GM21423 (cell line): ENCODE measurements at regions not wholly inside any gene's neighbourhood (a gene's known extent, or its start where the extent isn't known, plus 50 kb on each side); places are given as distances from the start of the nearest gene placed in this dataset.
"Not testable (repeated sequence)": the region's sequence is repeated elsewhere in the genome, so short reads cannot be mapped to it uniquely, and the experiment has no call there.

Experiments
- ATAC-seq: cut with Tn5 transposase; IDR thresholded peaks from one replicate; pipeline ENCODE4 v1.9.1; 2021; ENCODE audit warnings: mild to moderate bottlenecking, moderate library complexity; ENCODE audit not compliant: unreplicated experiment

DNA sequence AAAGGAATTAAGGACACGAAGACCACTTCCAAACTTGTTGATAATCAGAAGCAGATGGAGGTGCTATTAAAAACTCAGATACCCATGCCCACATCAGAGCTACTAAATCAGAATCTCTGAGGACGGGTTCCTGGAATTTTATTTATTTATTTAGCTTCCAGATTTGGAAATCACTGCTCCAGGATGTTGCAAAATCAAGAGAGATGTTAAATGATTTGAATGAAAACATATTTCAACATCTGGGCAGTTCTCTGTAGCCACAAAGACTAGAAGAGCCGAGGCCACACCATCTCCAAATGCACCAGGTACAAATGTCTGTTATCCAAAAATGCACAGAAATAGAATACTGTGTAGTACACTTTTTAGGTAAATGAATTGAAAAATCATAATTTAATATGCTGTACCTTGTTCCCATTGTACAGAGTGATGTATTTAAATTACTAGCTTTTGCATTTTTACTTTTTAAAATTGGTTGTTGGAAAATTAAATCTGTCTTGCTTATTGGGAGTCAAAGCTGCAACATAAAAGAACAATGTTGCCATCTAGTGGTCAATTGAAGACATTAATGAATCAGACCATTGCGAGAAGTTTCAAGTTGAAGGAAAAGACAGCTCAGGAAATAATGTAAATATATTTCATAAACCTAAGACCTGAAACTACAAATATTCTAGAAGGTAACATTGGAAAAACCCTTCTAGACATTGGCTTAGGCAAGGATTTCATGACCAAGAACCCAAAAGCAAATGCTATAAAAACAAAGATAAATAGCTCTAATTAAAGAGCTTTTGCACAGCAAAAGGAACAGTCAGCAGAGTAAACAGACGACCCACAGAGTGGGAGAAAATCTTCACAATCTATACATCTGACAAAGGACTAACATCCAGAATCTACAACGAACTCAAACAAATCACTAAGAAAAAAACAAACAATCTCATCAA, 151.3 kb upstream of the TTC29 start:
- ATAC-seq = peak; percentile 53

DNA sequence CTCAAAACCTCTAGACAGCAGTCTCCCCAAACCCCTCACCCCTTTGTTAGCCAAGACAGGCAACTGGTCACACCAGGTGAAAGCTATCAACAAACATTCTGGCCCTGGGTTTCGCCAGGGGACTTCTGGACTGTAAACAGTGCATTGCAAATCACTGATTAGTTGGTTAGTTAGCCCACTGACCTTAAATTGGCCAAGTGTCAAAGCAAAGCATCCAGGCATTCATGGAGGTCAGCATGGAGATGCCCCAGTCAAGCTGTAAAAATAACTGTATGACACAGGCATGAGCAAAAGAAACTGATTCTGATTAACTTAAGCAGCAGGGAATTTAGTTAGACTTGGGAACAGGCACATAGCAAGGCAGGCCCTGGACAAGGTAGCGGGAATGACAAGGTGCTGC, 156.0 kb upstream of the TTC29 start:
- ATAC-seq = no peak

DNA sequence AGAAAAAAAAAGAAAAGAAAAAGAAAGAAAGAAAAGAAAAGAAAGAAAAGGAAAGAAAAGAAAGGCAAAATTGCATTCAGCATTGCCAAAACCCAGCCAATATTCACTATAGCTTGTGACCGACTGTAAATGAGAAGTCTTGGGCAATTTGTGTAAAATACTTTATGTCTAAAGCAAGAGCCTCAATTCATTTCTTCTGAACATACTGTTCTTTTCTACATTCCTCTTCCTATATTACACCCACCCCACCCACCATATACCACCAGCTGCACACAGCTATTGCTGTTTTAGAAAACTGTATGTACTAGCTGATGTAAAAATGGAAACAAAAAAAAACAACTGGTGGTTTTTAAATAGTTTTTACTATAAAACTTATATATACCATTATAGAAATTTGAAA, 156.9 kb upstream of the TTC29 start:
- no peak for ATAC-seq

GRCh38 chr4:147103403-147103946, 157.8 kb upstream of the TTC29 start:
- ATAC-seq = no peak

DNA sequence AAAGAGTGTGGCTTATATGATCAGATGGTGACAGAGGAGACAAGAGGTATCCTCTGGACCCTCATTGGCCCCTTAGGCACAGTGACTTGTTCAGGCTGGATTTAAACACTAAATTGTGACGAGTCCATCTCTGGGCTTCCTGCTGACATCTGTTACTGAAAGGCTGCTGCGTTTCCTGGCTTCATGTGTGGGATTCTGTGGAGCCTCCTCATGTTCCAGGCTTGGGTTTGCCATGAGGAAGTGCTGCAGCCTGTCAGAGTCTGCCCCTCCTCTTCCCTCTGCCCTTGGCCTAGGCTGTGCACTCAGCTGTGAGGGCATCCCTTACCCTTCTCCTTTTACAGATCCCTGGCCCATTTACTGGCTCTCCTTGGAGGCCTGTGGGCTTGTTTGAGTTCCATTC, 159.1 kb upstream of the TTC29 start:
- no peak for ATAC-seq

DNA sequence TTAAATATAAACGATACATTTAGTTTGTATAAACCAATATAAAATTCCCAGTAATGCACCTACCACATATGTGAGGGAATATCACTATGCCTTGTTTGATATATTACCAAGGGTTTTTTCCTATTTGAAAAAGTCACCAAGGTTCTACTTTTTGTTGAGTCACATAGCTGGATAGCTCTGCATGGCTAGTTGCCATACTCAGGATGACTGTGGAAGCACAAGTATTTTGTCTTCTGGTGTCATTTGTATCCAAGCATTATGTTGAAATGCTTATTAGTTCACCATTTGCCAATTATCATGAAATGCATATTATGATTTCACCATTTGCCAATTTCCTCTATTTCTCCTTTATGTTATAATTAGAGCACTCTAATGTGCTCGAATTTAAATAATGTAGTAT, 162.7 kb upstream of the TTC29 start:
- no peak for ATAC-seq

DNA sequence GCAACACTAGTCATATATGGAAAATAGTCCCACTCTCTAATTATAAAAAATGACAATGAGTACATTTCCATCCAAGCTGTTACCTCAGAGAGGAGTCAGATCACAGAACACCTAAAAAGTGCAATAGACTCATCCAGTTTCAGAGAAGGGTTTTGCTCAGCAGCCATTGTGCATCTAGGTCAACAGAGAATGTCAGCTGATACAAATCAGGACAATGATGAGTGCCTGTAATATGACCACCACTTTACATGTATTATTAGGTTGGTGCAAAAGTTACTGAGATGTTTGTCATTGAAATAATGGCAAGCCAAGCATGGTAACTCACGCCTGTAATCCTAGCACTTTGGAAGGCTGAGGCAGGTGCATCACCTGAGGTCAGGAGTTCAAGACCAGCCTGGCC, 164.1 kb upstream of the TTC29 start:
- ATAC-seq = no peak

- no peak for ATAC-seq
Measured at GRCh38 chr4:147110473-147111367, 165.1 kb upstream of the TTC29 start.

DNA sequence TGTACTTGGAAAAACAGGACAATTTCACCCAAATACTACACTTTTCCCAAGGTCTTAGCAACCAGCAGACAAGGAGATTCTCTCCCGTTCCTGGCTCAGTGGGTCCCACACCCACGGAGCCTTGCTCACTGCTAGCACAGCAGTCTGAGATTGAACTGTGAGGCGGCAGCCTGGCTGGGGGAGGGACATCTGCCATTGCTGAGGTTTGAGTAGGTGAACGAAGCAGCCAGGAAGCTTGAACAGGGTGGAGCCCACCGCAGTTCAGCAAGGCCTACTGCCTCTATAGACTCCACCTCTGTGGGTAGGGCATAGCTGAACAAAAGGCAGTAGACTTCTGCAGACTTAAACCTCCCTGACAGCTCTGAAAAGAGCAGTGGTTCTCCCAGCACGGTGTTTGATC, 166.5 kb upstream of the TTC29 start:
- not testable (repeated sequence) for ATAC-seq

- no peak for ATAC-seq
Measured at GRCh38 chr4:147117431-147117830, 171.8 kb upstream of the TTC29 start.

DNA sequence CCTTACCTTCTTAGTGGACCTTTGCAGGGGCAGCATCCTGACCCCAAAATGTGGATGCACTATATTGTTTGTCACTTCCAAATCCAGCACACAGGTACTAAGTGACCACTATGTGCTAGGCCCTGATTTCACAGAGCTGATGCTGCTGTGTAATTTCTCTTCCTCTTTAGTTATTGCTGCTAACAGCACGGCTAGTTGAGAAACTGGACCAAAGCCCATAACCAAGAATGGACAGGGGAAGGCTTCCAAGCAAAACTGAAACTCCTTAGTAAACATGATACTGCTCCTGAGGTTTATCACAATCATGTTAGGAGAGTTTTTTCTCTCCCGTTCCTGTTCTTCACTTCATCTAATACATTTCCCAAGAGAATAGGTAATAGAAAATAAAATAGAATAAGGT, 172.9 kb upstream of the TTC29 start:
- ATAC-seq = no peak

GRCh38 chr4:147122685-147123084, 177.0 kb upstream of the TTC29 start:
- no peak for ATAC-seq

DNA sequence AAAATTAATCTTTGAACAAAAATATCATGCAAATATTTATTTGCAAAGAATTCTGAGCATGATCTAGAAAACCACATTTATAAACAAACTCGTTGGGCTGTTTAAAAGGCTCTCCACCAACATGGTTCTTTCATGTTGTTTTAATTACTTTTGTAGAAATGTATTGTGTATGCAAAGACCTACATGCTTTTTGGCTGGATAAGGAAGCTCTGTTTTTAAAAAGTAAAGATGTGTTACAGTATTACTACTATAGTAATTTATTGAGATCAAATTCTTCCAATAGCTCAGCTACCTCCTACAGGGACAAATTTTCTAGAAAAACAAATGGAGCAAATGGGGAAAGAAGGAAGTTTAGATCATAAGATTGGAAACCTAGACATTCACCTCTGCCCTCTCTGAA, 177.5 kb upstream of the TTC29 start:
- no peak for ATAC-seq

GRCh38 chr4:147128787-147129186, 183.1 kb upstream of the TTC29 start:
- no peak for ATAC-seq

DNA sequence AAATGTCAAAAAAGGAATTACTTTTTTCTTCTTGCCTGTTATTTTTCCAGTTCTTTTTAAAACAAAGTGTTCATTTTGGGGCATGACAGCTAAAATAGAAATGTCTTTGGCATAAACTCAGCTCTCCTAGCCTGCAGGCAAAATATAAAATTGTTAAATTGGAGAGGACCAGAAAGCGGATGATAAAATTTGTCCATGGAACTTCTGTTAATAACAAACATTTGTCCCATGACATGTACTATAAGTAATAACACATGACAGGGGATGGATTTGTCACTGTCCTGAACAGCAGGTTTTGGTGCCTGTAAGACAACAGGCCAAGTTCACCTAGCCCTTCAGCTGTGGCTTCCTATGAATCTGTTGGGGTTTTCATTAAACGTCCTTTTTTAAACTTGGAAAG, 184.0 kb upstream of the TTC29 start:
- no peak for ATAC-seq

DNA sequence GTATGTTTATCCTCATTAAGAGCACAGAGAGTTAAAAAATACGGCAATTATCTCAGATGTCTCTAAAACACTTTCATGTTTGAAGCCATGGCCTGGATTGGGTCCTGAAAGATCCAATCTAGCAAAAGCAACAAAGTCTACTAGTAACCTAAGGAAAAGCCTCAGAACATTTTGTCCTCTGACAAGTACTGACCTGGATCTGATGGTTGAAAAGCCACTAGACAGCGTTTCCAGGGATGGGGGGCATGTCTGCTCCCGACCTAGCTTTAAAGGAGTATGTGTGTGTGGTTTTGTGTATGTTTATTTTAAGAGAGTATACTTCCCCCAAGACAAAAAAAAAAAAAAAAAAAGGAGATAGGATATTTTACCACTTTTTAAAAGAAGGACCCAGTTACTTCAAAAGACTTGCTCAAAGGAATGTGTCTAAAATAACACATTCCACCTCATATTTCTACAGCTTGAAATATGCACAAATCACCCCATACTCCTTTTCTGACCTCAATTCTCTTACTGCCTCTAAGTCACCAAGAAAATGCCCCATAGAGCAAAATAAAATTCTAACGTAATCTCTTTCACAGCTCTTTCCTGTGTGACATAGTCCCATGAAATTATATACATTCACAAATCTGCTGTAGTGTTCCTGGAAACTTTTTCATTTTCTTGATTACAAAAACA, 189.0 kb upstream of the TTC29 start:
- ATAC-seq = no peak

DNA sequence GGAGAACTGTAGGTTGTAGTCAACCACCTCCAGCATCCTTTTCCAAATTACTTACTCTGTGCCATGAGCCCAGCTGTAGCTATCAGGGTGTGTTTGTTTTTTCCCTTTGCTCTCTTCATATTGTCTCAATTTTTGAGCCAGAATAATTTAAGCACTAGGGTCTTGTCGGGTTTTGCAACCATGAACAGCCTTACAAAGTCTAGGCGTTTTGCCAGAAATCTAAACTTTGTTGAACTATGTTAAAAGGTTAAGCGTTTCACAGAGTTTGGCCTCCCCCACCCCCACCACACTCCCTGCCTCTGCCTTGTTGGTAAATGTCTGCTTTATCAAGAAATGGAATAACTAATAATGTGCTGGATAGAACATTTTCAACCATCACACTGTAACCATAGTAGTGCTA, 190.6 kb upstream of the TTC29 start:
- no peak for ATAC-seq

GRCh38 chr4:147136751-147137150, 191.1 kb upstream of the TTC29 start:
- no peak for ATAC-seq

DNA sequence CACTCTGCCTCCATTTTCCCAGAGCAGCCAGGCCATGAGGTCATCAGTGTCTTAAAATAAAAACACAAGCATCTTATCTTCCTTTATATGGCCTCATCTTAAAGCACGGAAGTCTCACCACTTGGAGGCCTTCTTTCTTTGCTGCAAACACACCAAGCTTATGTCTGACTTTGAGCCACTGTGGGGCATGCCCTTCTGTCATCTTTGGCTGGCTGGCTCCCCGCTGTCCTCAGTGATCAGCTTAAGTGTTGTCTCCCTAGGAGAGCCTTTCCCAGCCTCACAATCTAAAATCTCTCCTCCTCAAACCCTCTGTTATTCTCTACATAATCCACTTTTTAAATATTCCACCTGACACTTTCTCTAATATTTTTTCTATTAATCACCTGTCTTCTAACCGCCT, 191.6 kb upstream of the TTC29 start:
- no peak for ATAC-seq

- ATAC-seq = no peak
Measured at GRCh38 chr4:147138171-147138570, 192.5 kb upstream of the TTC29 start.
